ENCODE measurements at regions not wholly inside any gene's neighbourhood (a gene's known extent, or its start where the extent isn't known, plus 50 kb on each side); places are given as distances from the start of the nearest gene placed in this dataset.
"Not testable (repeated sequence)": the region's sequence is repeated elsewhere in the genome, so short reads cannot be mapped to it uniquely, and the experiment has no call there.

GRCh38 chr5:92890841-92891244 is 690.2 kb downstream of the NR2F1-AS1 start:
- DNase-seq, result no peak

- no peak for DNase-seq
These were observed 691.9 kb downstream of the NR2F1-AS1 start for GRCh38 chr5:92889140-92889539.

DNA sequence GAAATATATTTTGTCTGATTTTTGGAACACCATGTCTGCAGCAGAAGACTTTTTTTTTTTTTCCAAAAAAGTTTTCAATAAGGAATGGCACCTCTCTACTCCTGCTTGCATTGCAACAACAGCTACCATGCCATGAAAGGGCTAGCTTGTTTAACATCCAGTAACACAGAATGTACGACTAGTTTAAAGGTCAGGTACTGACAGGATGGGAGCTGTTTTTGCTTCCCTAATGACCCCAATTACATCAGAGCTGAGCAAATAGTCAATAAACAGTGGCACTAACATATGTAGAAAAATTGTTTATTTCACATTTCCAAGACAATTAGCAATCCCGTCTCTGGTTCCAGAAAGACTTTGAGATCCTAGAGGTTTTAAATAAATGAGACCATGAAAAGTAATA is 693.8 kb downstream of the NR2F1-AS1 start:
- no peak for DNase-seq

DNA sequence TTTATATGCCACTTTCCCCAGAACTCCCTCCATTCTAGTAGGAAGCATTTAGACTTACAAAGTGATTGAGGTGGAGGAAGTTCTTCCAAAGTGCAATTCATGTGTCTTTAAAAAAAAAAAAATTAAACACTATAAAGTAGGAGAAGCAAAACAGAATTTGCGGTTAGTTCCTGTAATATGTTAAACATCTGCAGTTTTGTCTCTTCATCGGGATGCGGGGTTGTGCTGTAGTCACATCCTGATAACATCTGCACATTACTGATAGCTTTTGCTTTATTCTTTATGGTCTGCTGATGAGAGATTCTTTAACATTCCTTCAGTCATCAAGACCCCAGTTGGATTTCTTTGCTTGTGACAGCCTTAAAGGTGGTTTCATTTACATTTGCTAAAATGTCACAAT is 694.3 kb downstream of the NR2F1-AS1 start:
- DNase-seq, result no peak

DNA sequence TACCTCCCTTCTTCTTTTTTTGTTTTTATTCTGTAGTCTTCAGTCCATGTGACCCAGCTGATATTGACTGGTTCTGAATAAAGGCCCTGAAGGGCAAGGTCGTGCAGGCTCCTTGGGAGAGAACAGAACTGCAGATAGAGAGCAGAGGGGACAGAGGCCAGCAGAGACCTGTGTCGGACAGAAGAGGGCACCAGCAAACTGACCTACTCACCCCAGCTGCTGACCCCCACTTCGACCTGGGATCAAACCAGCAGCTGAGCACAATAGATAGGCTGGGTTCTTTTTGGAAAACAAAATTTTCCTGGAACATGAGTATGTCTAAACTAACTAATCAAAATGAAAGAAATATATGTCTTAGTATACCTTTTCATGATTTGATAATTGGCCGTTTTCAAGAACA is 695.1 kb downstream of the NR2F1-AS1 start:
- DNase-seq, result no peak

GRCh38 chr5:92884469-92884868 is 696.5 kb downstream of the NR2F1-AS1 start:
- DNase-seq, result no peak

- DNase-seq, result no peak
These were observed 701.0 kb downstream of the NR2F1-AS1 start for GRCh38 chr5:92879806-92880543.

DNA sequence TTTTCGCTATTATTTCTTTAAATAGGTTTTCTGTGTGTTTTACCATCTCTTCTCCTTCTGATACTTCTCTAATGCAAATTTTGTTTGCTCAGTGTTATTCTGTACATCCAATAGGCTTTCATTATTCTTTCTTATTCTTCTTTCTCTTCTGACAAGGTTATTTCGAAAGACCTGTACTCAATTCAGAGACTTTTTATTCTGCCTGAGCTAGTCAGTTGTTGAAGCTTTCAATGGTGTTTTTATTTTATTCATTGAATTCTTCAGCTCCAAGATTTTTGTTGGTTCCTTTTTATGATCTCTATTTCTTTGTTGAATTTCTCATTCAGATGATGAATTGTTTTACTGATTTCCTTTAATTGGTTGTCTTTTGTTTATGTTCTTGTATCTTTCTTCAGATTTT is 706.2 kb downstream of the NR2F1-AS1 start:
- no peak for DNase-seq

GRCh38 chr5:92868442-92868841 is 712.6 kb downstream of the NR2F1-AS1 start:
- DNase-seq, result no peak

GRCh38 chr5:92864591-92864990 is 716.4 kb downstream of the NR2F1-AS1 start:
- DNase-seq, result no peak

DNA sequence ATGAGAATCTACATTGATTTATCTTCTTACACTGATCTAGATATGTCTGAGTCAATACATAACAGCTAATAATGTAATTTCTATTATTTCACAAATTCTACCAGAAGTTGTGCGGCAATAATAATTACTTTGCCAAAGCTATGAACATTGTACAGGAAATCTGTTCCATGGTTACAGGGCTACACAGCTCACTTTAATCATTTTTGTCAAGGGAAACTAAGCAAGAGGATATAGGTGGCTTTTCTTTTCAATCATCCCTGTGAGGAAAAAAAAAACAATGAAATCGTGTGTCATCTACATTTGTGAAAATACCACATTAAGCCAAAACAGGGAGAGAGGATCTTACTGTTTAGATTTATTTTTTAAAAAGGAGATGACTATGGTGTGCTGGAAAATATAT is 717.4 kb downstream of the NR2F1-AS1 start:
- DNase-seq, result no peak

- no peak for DNase-seq
These were observed 719.3 kb downstream of the NR2F1-AS1 start for GRCh38 chr5:92861531-92862285.

- peak in 2 of 56 donors; percentile 0 to 7 for DNase-seq
These were observed 721.0 kb downstream of the NR2F1-AS1 start for GRCh38 chr5:92860061-92860460.

DNA sequence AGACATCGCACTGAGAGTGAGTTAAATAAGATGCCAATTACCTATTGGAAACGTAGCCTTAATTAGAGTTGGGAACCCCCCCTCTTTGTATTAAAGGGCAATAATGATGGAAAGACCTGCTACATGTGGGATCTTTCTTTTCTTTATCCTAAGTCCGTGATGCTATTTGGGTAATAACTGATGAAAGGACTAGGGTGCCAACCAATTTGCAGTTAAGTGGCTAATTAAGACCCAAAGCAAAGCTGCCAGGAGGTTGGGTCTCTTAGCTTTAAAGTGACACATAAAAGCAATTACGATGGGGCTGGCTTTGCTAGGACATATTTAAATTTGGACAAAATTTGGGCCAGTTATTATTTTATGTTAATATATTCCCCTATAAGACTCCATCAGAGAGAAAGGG is 728.8 kb downstream of the NR2F1-AS1 start:
- no peak for DNase-seq

DNA sequence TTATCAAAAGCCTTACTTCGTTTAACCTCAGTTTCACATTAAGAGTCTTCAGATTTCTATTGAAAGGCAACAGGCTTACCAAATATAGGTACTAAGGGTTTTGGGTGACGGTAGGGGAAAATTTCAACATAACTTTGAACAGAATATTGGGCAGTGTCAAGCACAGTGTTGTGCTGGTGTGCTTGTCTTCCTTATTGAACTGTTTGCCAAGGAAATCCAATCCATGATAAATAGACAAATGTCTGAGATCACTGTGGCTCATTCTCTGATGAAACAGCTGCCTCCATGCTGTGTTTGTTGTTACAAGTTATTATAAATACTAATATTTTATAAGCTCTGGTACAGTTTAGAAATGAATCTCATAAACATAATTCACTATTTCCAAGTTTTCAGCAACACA is 730.1 kb downstream of the NR2F1-AS1 start:
- DNase-seq, result no peak

GRCh38 chr5:92849756-92850155 is 731.3 kb downstream of the NR2F1-AS1 start:
- DNase-seq, result no peak

DNA sequence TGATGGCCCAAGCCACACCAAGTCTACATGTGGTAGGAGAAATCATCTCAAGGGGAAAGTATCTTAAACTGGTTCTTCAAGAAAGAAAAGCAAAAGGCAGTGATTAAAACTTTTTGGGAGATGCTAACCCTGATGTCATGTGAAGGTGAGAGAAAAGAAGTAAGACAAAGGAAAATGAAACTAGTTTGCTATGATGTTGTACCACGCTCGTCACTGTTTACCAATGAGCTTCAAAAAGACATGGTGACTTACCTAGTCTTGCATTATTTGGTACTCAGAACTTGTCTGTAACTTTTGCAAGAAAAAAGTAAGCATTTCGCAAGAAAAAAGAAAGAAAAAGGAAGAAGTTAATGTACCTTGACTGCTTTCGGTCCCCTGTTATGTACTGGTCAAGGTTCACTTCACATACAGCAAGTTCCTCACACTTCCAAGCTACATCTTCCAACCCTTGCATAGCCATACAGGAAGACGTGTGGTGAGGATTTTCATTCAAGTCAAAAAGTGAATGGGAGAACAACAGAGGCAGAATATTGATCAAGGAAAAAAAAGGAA is 739.3 kb downstream of the NR2F1-AS1 start:
- no peak for DNase-seq

DNA sequence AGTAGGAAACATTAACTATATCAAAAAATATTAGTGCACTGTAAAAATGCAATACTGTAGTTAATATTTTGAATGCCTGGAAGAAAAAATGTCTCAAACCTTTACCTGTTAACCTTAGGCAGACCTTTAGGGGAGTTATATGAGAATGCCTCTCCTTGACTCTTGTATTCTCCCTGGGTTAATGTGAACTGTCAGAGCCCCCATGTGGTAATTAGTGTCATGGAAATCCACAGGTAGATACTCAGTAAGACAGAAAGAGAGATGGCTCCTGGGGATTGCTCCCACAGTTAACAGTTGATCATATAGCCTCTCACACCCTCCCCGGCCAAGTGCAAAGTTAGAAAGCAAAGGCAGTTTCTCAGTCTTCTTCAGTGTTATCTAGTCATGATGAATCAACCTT is 742.8 kb downstream of the NR2F1-AS1 start:
- no peak for DNase-seq

DNA sequence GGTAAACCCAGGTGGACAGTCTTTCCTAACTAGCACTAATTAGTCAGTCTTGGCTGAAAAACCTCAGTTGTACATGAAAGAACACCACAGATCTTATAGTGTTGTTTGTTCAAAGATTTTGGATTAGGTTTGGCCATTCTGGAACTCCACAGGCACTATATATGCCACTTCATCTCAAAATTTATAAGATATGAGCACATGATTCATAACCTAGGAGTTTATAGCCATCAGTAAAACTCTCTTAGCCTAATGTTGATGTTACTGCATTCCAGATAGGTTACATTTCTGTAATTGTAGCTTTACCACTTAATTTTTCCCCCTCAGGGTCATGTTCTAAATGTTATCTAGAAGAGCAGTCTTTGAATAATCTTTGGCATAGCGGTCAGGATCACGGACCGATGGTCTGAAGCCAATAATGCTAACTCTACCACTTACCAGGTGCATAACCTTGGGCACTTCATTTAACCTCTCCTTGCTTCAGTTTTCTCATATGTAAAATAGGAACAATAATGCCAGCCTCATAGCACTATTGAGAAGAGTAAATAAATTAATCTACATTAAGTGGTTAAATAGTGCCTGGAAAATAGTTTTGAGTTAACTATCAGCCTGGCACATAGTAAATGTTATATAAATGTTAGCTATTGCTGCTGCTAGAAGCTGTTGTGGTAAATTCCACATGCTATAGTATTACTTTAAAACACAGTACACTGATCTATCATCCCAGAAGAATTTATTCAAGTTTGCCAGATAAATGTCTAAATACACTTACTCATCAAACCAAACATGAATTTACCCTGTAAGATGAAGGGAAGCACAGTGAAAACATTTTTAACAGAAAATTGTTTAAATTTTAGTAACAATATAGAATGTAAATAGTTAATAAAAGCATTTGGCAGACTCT is 743.9 kb downstream of the NR2F1-AS1 start:
- no peak for DNase-seq

GRCh38 chr5:92835712-92836111 is 745.3 kb downstream of the NR2F1-AS1 start:
- DNase-seq, result no peak

- not testable (repeated sequence) for DNase-seq
These were observed 757.5 kb downstream of the NR2F1-AS1 start for GRCh38 chr5:92823551-92823950.

DNA sequence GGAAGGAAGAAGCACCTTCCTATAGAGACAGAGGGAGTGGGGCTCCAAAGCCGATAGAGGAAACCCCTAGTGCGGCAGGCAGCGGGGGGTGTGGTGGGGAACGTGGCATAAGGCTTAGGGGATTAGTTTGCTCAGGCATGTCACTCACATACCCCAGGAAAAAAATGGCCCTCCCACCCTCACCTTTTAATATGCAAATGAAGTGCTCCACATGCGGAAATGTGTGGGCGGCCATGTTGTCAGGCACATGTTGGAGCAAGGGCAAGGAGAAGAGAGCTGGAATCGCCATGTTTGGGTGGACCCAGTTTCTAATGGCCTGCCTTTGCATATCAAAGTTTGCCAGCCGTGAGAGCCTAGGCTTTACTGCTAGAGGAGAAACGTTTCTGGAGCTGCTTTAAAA is 758.8 kb downstream of the NR2F1-AS1 start:
- no peak for DNase-seq

All from amygdala (tissue), 56 donors.